ENCODE measurements at regions not wholly inside any gene's neighbourhood (a gene's known extent, or its start where the extent isn't known, plus 50 kb on each side); places are given as distances from the start of the nearest gene placed in this dataset.

DNA sequence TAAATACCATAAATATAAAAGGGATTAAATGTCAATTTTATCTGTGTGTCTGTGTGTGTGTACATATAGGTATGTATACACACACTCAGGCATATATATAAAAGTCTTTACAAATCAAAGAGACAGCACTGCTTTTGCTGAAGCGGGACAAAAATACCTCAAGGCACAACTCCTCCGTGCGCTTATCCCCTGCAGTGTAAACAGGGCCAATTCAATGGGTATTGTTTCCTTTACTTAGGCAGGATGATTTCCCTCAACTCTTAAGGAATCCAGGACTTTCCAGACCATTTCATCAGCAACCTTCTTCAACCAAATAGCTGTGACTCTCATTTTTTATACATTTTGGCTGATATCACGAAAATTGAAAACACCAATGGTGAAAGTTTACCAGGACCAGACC, 227.7 kb downstream of the CRPPA start:
- TF ChIP-seq, protein P1, sequence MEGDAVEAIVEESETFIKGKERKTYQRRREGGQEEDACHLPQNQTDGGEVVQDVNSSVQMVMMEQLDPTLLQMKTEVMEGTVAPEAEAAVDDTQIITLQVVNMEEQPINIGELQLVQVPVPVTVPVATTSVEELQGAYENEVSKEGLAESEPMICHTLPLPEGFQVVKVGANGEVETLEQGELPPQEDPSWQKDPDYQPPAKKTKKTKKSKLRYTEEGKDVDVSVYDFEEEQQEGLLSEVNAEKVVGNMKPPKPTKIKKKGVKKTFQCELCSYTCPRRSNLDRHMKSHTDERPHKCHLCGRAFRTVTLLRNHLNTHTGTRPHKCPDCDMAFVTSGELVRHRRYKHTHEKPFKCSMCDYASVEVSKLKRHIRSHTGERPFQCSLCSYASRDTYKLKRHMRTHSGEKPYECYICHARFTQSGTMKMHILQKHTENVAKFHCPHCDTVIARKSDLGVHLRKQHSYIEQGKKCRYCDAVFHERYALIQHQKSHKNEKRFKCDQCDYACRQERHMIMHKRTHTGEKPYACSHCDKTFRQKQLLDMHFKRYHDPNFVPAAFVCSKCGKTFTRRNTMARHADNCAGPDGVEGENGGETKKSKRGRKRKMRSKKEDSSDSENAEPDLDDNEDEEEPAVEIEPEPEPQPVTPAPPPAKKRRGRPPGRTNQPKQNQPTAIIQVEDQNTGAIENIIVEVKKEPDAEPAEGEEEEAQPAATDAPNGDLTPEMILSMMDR (IDR thresholded peaks at IDR 0.05; ENCODE audit: low read depth, low read length, missing control alignments): no peak
- H3K4me3 ChIP-seq (ENCODE audit: low read depth, low read length): no peak overlapping the region
- in situ Hi-C loops (cut with HindIII; ENCODE audit: low sequenced_read_pairs): no loop called here
- DNase-seq (ENCODE audit: low read depth): no peak

DNA sequence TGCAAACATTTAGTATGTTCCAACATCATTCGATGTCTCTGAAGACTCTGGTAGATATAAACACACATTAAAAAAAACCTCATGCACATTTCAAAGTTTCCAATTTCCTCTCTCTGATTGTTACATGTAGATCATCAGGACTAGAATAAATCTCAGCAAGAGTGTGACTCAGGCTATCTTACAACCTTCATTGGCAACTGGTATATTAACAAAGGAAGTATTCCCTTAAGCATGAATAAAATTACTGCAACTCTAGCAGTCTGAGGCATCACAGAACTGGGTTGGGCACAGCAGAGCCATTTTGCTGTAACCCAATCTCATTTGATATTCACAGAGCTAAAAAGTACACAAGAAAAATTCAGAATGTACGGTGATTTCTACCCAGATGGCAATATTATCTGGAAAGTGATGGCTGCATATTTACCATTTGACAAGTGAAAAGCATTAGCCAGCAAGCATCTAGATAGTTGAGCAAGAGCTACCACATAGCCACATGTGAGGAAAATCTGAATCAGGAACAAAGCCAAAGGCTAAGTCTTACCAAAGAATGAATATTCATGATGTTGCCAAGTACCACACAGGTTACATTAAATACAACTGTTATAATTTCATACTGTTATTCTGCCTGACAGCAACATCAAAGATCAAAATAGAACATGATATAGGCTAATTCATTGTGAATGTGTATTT, 232.2 kb downstream of the CRPPA start:
- in situ Hi-C loops (cut with HindIII; ENCODE audit: low sequenced_read_pairs): no loop called here
- H3K4me3 ChIP-seq (ENCODE audit: low read depth, low read length): no peak overlapping the region
- DNase-seq (ENCODE audit: low read depth): peak; percentile 71
- TF ChIP-seq, protein P1 (IDR thresholded peaks at IDR 0.05; ENCODE audit: low read depth, low read length, missing control alignments): no peak

DNA sequence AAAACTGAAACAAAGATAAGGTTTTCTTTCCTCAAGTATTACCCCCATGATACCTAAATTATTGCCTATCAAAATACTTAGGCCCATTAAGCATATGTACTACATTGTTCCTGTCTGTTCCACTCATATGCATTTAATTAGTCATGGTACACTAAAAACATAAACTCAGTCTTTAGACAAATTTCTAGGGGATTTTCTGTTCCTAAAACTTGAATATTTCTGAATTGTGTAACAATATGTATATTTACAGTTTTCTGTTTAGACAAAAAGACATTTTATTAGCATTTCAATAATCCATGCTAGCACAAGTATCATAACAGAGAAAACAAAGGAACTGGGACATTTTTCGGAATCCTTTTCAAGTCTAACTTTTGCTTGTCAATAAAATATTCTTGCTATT, 234.2 kb downstream of the CRPPA start:
- H3K4me3 ChIP-seq (ENCODE audit: low read depth, low read length): no peak overlapping the region
- TF ChIP-seq, protein P1 (IDR thresholded peaks at IDR 0.05; ENCODE audit: low read depth, low read length, missing control alignments): no peak
- peak; percentile 24 for DNase-seq (ENCODE audit: low read depth)
- in situ Hi-C loops (cut with HindIII; ENCODE audit: low sequenced_read_pairs): no loop called here

DNA sequence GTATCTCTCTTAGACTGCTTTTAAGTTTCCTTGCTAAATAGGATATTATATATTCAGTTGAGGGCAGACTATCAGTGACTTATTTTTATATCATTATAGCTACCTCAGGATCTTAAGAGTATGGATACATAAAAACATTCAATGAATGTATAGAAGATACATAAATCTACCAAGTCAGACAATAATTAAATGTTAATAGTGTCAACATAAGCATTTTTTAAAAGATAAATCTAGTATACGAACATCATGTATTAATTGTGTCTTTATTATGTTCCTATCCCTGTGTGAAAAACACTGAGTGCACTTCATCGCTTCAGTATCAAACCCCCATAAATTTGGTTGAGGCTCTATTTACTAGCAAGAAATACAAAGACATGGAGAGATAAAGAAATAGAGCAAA, 242.8 kb downstream of the CRPPA start:
- in situ Hi-C loops (cut with HindIII; ENCODE audit: low sequenced_read_pairs): no loop called here
- TF ChIP-seq, protein P1 (IDR thresholded peaks at IDR 0.05; ENCODE audit: low read depth, low read length, missing control alignments): no peak
- DNase-seq (ENCODE audit: low read depth): no peak

DNA sequence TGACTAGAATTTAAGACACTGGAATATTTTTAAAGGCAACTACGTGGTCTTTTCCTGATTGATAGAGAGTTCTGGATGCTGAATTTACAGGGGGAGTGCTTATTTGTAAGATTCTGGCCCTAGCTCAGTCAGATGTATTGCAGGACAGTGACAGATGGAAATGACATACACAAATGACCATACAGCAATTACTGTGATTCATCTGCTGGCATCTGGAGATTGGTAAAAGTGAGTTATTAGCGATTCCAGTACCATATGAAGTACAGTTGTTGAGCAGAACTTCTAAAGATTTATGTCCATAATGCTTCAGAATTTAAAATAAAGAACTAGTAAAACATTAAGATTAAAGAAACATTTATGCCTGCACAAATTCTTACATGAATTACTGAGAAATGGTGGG, 243.2 kb downstream of the CRPPA start:
- in situ Hi-C loops (cut with HindIII; ENCODE audit: low sequenced_read_pairs): no loop called here
- TF ChIP-seq, protein P1 (IDR thresholded peaks at IDR 0.05; ENCODE audit: low read depth, low read length, missing control alignments): no peak
- no peak for DNase-seq (ENCODE audit: low read depth)
- H3K4me3 ChIP-seq (ENCODE audit: low read depth, low read length): no peak overlapping the region

More for the DNA sequence above, 242.8 kb downstream of the CRPPA start:
- no peak overlapping the region for H3K4me3 ChIP-seq (ENCODE audit: low read depth, low read length)

DNA sequence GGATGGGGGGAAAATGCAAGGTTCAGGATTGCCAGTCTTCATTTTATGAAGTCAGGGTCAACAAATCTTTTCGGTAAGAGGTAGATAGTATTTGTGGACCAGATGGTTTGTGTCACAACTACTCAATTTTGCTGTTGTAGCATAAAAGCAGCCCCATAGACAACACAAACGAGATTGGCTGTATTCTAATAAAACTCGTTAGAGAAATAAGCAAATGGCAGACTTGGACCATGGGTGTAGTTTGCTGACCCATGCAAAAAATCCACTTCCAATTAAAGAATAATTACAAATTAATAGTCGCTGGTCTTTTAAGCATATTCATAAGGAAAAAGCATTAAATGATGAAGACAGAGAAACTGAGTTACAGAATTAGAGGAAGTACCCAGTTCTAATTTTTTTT, 247.1 kb downstream of the CRPPA start:
- TF ChIP-seq, protein P1 (IDR thresholded peaks at IDR 0.05; ENCODE audit: low read depth, low read length, missing control alignments): no peak
- in situ Hi-C loops (cut with HindIII; ENCODE audit: low sequenced_read_pairs): no loop called here
- no peak for DNase-seq (ENCODE audit: low read depth)
- no peak overlapping the region for H3K4me3 ChIP-seq (ENCODE audit: low read depth, low read length)

Data from astrocyte of the cerebellum (primary cell).